H1 (cell line): ENCODE measurements at regions not wholly inside any gene's neighbourhood (a gene's known extent, or its start where the extent isn't known, plus 50 kb on each side); places are given as distances from the start of the nearest gene placed in this dataset.
"Not testable (repeated sequence)": the region's sequence is repeated elsewhere in the genome, so short reads cannot be mapped to it uniquely, and the experiment has no call there.

Experiments used
- CTCF ChIA-PET: fragments of 300-600 bp; sonication (Branson Sonifier 250); formaldehyde crosslinking; loops from one replicate; lab custom pipeline; 2021; ENCODE audit not compliant: partially characterized antibody; lab: Charles Lee
- POLR2A ChIA-PET: fragments of 300-600 bp; sonication (Branson Sonifier 250); formaldehyde crosslinking; loops from one replicate; lab custom pipeline; 2021; ENCODE audit warnings: inconsistent platforms; ENCODE audit not compliant: partially characterized antibody; lab: Charles Lee
- DNase-seq, 2 experiments: peaks; one replicate each; pipeline versions ENCODE4 v3.0.0 to v3.0.0-alpha.2; 2010 to 2022; ENCODE audit warnings: low spot score in 2 of 2, low read depth in 1 of 2, mixed read lengths in 1 of 2
- FAIRE-seq: peaks from 2 replicates; lab custom pipeline; 2011; peaks lifted over from hg19 to GRCh38; lab: Jason Lieb, UNC
- H2AFZ ChIP-seq: 2 replicates; pipeline ENCODE4 v1.8.1; 2012; ENCODE audit warnings: low read length, inconsistent platforms
- H2AK5ac ChIP-seq: 2 replicates; pipeline ENCODE4 v1.6.1; 2013; ENCODE audit warnings: low read depth, low read length
- H2BK120ac ChIP-seq: replicated peaks from 2 replicates; pipeline ENCODE3; 2013; ENCODE audit warnings: low read depth, low read length, inconsistent platforms
- H2BK12ac ChIP-seq: 2 replicates; pipeline ENCODE4 v1.6.1; 2013; ENCODE audit warnings: low read depth, low read length
- H2BK15ac ChIP-seq: 2 replicates; pipeline ENCODE4 v1.6.1; 2013; ENCODE audit warnings: low read length
- H2BK20ac ChIP-seq: 2 replicates; pipeline ENCODE4 v1.6.1; 2013; ENCODE audit warnings: low read length
- H2BK5ac ChIP-seq: 2 replicates; pipeline ENCODE4 v1.6.1; 2013; ENCODE audit warnings: low read depth, low read length
- H3K14ac ChIP-seq: 2 replicates; pipeline ENCODE4 v1.6.1; 2013; ENCODE audit warnings: inconsistent platforms; ENCODE audit not compliant: insufficient read length
- H3K18ac ChIP-seq: 2 replicates; pipeline ENCODE4 v1.6.1; 2013; ENCODE audit warnings: low read length; ENCODE audit errors: extremely low read depth
- H3K23ac ChIP-seq: 2 replicates; pipeline ENCODE4 v1.6.1; 2013; ENCODE audit warnings: inconsistent platforms; ENCODE audit not compliant: insufficient read length
- H3K23me2 ChIP-seq: 2 replicates; pipeline ENCODE4 v1.6.1; 2013; ENCODE audit warnings: low read depth, low read length
- H3K27ac ChIP-seq: 2 replicates; pipeline ENCODE4 v1.6.1; 2011; ENCODE audit warnings: low read depth, low read length, inconsistent platforms
- H3K27me3 ChIP-seq, 4 experiments: replicated peaks in 1 of 4; 1 replicate in 1 of 4; 2 replicates in 3 of 4; pipeline versions ENCODE4 v1.6.1 to v1.8.1; 2011 to 2013; ENCODE audit warnings: low read length in 3 of 4, mild to moderate bottlenecking in 3 of 4, inconsistent platforms in 2 of 4, mixed read lengths in 2 of 4, moderate library complexity in 1 of 4; ENCODE audit not compliant: control insufficient read depth in 3 of 4, insufficient read depth in 3 of 4; ENCODE audit errors: extremely low read depth in 1 of 4
- H3K36me3 ChIP-seq, 4 experiments: 2 replicates each; pipeline versions ENCODE4 v1.6.1 to v1.8.1; 2011 to 2013; ENCODE audit warnings: mild to moderate bottlenecking in 4 of 4, low read length in 3 of 4, moderate library complexity in 2 of 4, control low read depth in 1 of 4, inconsistent platforms in 1 of 4; ENCODE audit not compliant: insufficient read depth in 4 of 4, control insufficient read depth in 2 of 4
- H3K4ac ChIP-seq: replicated peaks from 2 replicates; pipeline ENCODE3; 2013; ENCODE audit warnings: low read length, low read depth, mixed read lengths, inconsistent platforms; ENCODE audit not compliant: insufficient read length
- H3K4me1 ChIP-seq, 4 experiments: replicated peaks in 1 of 4; 1 replicate in 1 of 4; 2 replicates in 3 of 4; pipeline versions ENCODE4 v1.6.1 to v1.8.1; 2011 to 2013; ENCODE audit warnings: low read length in 3 of 4, inconsistent platforms in 2 of 4, mixed read lengths in 1 of 4; ENCODE audit not compliant: insufficient read depth in 4 of 4, control insufficient read depth in 3 of 4
- H3K4me2 ChIP-seq, 2 experiments: 2 replicates each; pipeline versions ENCODE4 v1.6.1 to v1.8.1; 2011 to 2013; ENCODE audit warnings: low read depth in 2 of 2, low read length in 2 of 2, control low read depth in 1 of 2, inconsistent platforms in 1 of 2, mild to moderate bottlenecking in 1 of 2; ENCODE audit not compliant: insufficient read depth in 1 of 2
- H3K4me3 ChIP-seq, 4 experiments: fragments of 200-600, 300-600 bp in 1 of 4; sonication (generic), shearing (Covaris generic), sonication (Bioruptor Twin) in 1 of 4; 2 replicates each; pipeline versions ENCODE4 v1.5.1 to v1.8.1; 2011 to 2016; ENCODE audit warnings: low read length in 4 of 4, low read depth in 3 of 4, control low read depth in 2 of 4, inconsistent platforms in 2 of 4, mild to moderate bottlenecking in 2 of 4, mixed read lengths in 1 of 4, moderate library complexity in 1 of 4; ENCODE audit not compliant: insufficient read depth in 2 of 4; ENCODE audit errors: extremely low read depth in 1 of 4
- H3K56ac ChIP-seq: replicated peaks from 2 replicates; pipeline ENCODE3; 2013; ENCODE audit warnings: low read depth, mild to moderate bottlenecking, mixed read lengths, low read length, inconsistent platforms; ENCODE audit not compliant: insufficient read length
- H3K79me1 ChIP-seq: 2 replicates; pipeline ENCODE4 v1.6.1; 2013; ENCODE audit warnings: low read depth, low read length, control low read depth
- H3K79me2 ChIP-seq, 2 experiments: 2 replicates each; pipeline versions ENCODE4 v1.6.1 to v1.8.1; 2012 to 2013; ENCODE audit warnings: low read length in 2 of 2, mild to moderate bottlenecking in 2 of 2, inconsistent platforms in 1 of 2; ENCODE audit not compliant: insufficient read depth in 2 of 2, control insufficient read depth in 1 of 2
- H3K9ac ChIP-seq, 4 experiments: replicated peaks in 1 of 4; 1 replicate in 1 of 4; 2 replicates in 3 of 4; pipeline versions ENCODE4 v1.6.1 to v1.8.1; 2011 to 2013; ENCODE audit warnings: low read depth in 3 of 4, low read length in 3 of 4, control low read depth in 2 of 4, mild to moderate bottlenecking in 2 of 4, moderate library complexity in 2 of 4, inconsistent platforms in 1 of 4; ENCODE audit errors: extremely low read depth in 1 of 4
- H3K9me3 ChIP-seq, 2 experiments: 2 replicates each; pipeline versions ENCODE4 v1.6.1 to v1.8.1; 2012 to 2013; ENCODE audit warnings: mild to moderate bottlenecking in 2 of 2, moderate library complexity in 2 of 2, control low read depth in 1 of 2, inconsistent platforms in 1 of 2, low read depth in 1 of 2, low read length in 1 of 2, mixed read lengths in 1 of 2; ENCODE audit not compliant: insufficient read depth in 2 of 2
- H4K20me1 ChIP-seq, 2 experiments: replicated peaks in 1 of 2; 2 replicates each; pipeline versions ENCODE3 to v1.8.1; 2011 to 2013; ENCODE audit warnings: inconsistent platforms in 2 of 2, low read length in 2 of 2, mild to moderate bottlenecking in 1 of 2; ENCODE audit not compliant: insufficient read depth in 2 of 2, control insufficient read depth in 1 of 2
- H4K5ac ChIP-seq: 2 replicates; pipeline ENCODE4 v1.6.1; 2013; ENCODE audit warnings: low read length, low read depth, mixed read lengths, inconsistent platforms; ENCODE audit not compliant: insufficient read length
- H4K8ac ChIP-seq: 2 replicates; pipeline ENCODE4 v1.8.0; 2013; ENCODE audit warnings: mild to moderate bottlenecking, moderate library complexity, low read length, inconsistent platforms; ENCODE audit not compliant: insufficient read depth; ENCODE audit errors: extremely low read depth
- H4K91ac ChIP-seq: replicated peaks from 2 replicates; pipeline ENCODE3; 2013; ENCODE audit warnings: low read length, mixed read lengths, inconsistent platforms; ENCODE audit not compliant: insufficient read length
- WGBS, 2 experiments: shearing (Covaris generic) in 1 of 2; methylation state at CpG; one replicate each; pipeline versions ENCODE4 v1.1.6 to v1.1.7; 2013 to 2015; ENCODE audit warnings: low lambda C conversion rate in 2 of 2, mixed read lengths in 2 of 2, inconsistent platforms in 1 of 2, low coverage in 1 of 2, missing lambda C conversion rate in 1 of 2; ENCODE audit not compliant: insufficient replicate concordance in 2 of 2, insufficient coverage in 1 of 2, insufficient read length in 1 of 2; ENCODE audit errors: extremely low coverage in 1 of 2, missing lambda C conversion rate in 1 of 2; 5-methylcytosine and 5-hydroxymethylcytosine counted together

- H2AFZ ChIP-seq, H3K4me1 ChIP-seq, H4K20me1 ChIP-seq, H3K79me1 ChIP-seq, FAIRE-seq, H3K23ac ChIP-seq, H3K14ac ChIP-seq, H2AK5ac ChIP-seq, H4K91ac ChIP-seq, H3K79me2 ChIP-seq, DNase-seq, H2BK12ac ChIP-seq, H2BK15ac ChIP-seq, H3K23me2 ChIP-seq, H3K4me3 ChIP-seq, CTCF ChIA-PET, H3K9me3 ChIP-seq, H2BK5ac ChIP-seq, H4K8ac ChIP-seq, H3K27me3 ChIP-seq, H3K4ac ChIP-seq, H3K56ac ChIP-seq, H3K9ac ChIP-seq, H2BK120ac ChIP-seq, H3K36me3 ChIP-seq, H3K18ac ChIP-seq, H3K27ac ChIP-seq, POLR2A ChIA-PET, H3K4me2 ChIP-seq, H4K5ac ChIP-seq, H2BK20ac ChIP-seq: not testable (repeated sequence)
- WGBS, 2 experiments: 100% methylated on average over 1 of the region's 1 CpG; no CpG with 5 or more reads in 1 of the 2 experiments
Measured at GRCh38 chr10:22091260-22091659, 87.7 kb upstream of the DNAJC1 start.
